OCI-LY1 (cell line): ENCODE measurements at regions not wholly inside any gene's neighbourhood (a gene's known extent, or its start where the extent isn't known, plus 50 kb on each side); places are given as distances from the start of the nearest gene placed in this dataset.

Source experiments
- H2AFZ ChIP-seq: fragments of 200-600 bp; sonication (generic), shearing (Covaris generic); 2 replicates; pipeline ENCODE4 v1.6.0; 2014; ENCODE audit warnings: antibody characterized with exemption, mild to moderate bottlenecking, low read length
- H3F3A ChIP-seq: fragments of 200-600 bp; sonication (generic), shearing (Covaris generic); 2 replicates; pipeline ENCODE4 v1.6.0; 2014; ENCODE audit warnings: mild to moderate bottlenecking, antibody characterized with exemption, low read length, moderate library complexity; ENCODE audit not compliant: insufficient read depth
- H3K27ac ChIP-seq: fragments of 200-600 bp; sonication (generic); 2 replicates; pipeline ENCODE4 v1.5.1; 2014; ENCODE audit warnings: low read length, mixed run types, mild to moderate bottlenecking, low read depth; ENCODE audit not compliant: poor library complexity, severe bottlenecking
- H3K27me3 ChIP-seq: fragments of 200-600 bp; sonication (generic); 2 replicates; pipeline ENCODE4 v1.6.0; 2014; ENCODE audit warnings: antibody characterized with exemption, mild to moderate bottlenecking, low read length, moderate library complexity; ENCODE audit not compliant: insufficient read depth
- H3K36me3 ChIP-seq: fragments of 200-600 bp; sonication (generic); 2 replicates; pipeline ENCODE4 v1.6.1; 2014; ENCODE audit warnings: mild to moderate bottlenecking, antibody characterized with exemption, low read length, moderate library complexity, mixed read lengths; ENCODE audit not compliant: insufficient read depth
- H3K4me1 ChIP-seq: fragments of 200-600 bp; sonication (generic); 2 replicates; pipeline ENCODE4 v1.5.1; 2014; ENCODE audit warnings: mild to moderate bottlenecking, low read length, moderate library complexity; ENCODE audit not compliant: insufficient read depth, severe bottlenecking
- H3K4me2 ChIP-seq: fragments of 200-600 bp; sonication (generic), shearing (Covaris generic); 2 replicates; pipeline ENCODE4 v1.6.1; 2014; ENCODE audit warnings: low read length
- H3K4me3 ChIP-seq: fragments of 200-600 bp; sonication (generic); 2 replicates; pipeline ENCODE4 v1.5.1; 2014; ENCODE audit warnings: low read length, low read depth, mild to moderate bottlenecking, mixed read lengths; ENCODE audit not compliant: poor library complexity, severe bottlenecking
- H3K79me2 ChIP-seq: fragments of 200-600 bp; shearing (Covaris generic); 2 replicates; pipeline ENCODE4 v1.6.1; 2016; ENCODE audit warnings: mixed run types, low read length, mixed read lengths; ENCODE audit not compliant: insufficient read depth
- H3K9ac ChIP-seq: fragments of 200-600 bp; sonication (generic), shearing (Covaris generic); 2 replicates; pipeline ENCODE4 v1.6.1; 2014; ENCODE audit warnings: mild to moderate bottlenecking, low read length, mixed read lengths
- H3K9me2 ChIP-seq: fragments of 200-600 bp; sonication (generic), shearing (Covaris generic); 2 replicates; pipeline ENCODE4 v1.6.1; 2014; ENCODE audit warnings: low read depth, mild to moderate bottlenecking, low read length, mixed read lengths
- H3K9me3 ChIP-seq: fragments of 200-600 bp; shearing (Covaris generic); 2 replicates; pipeline ENCODE4 v1.6.1; 2014; ENCODE audit warnings: low read length, mixed read lengths
- H4K20me1 ChIP-seq: fragments of 200-600 bp; sonication (generic), shearing (Covaris generic); 2 replicates; pipeline ENCODE4 v1.6.0; 2016; ENCODE audit warnings: mild to moderate bottlenecking, low read length; ENCODE audit not compliant: insufficient read depth
- EZH2 ChIP-seq: fragments of 200-600 bp; sonication (generic), shearing (Covaris generic); IDR thresholded peaks from 2 replicates; pipeline ENCODE4 v1.8.0; 2017; ENCODE audit warnings: borderline replicate concordance, mixed run types, mild to moderate bottlenecking, antibody characterized with exemption, low read length, moderate library complexity, mixed read lengths
- TF ChIP-seq, protein P1 (sequence below): fragments of 200-600 bp; sonication (generic), shearing (Covaris generic); IDR thresholded peaks from 2 replicates; pipeline ENCODE4 v1.5.1; 2017; ENCODE audit warnings: mild to moderate bottlenecking, antibody characterized with exemption, low read length, moderate library complexity, mixed read lengths

DNA sequence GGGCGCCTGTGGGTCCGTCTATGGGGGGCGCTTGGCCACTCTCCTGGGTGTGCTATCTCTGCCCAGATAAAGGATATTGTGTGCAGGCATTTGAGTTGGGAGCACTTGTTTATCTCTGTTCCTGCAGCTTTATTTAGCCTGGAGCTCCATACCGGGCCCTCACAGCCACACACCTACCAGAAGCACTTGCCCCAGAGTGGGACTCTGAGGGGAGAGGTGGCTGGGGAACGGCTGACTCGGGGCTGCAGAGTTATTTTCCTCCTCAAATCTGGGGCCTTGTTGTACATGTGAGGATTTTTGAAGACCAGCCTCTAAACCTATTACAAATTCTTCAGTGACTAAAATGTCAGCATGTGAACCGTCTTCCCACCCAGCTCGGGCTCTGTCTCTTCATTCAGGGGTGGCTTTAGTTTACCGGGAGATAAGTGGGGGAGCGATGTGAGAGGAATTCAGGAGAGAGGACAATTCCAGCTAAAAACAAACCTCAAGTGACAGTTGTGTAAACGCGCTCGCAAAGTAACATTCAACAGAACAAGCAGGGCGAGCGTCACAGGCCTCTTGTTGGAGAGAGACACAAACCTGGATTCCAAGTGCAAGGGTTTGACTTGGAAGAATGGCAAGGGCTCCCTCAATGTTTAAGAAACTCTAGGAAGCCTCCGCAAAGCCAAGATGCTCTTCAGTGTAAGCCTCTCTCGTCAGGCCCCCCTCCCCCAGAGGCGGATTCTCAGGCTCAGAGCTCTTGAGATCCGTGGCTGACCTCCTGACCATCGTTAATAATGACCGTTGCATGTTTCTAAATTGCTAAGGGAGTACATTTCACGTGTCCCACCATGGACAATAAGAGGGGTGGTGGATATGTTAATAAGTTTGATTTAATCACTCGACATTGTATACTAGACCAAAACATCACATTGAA lies 548.9 kb downstream of the QKI start:
- no peaks in the 10 kb centered on the region for H3K79me2 ChIP-seq
- H3K9me3 ChIP-seq: no peaks in the 10 kb centered on the region
- H3K4me1 ChIP-seq: no peaks in the 10 kb centered on the region
- no peak for TF ChIP-seq EZH2
- TF ChIP-seq, protein P1, sequence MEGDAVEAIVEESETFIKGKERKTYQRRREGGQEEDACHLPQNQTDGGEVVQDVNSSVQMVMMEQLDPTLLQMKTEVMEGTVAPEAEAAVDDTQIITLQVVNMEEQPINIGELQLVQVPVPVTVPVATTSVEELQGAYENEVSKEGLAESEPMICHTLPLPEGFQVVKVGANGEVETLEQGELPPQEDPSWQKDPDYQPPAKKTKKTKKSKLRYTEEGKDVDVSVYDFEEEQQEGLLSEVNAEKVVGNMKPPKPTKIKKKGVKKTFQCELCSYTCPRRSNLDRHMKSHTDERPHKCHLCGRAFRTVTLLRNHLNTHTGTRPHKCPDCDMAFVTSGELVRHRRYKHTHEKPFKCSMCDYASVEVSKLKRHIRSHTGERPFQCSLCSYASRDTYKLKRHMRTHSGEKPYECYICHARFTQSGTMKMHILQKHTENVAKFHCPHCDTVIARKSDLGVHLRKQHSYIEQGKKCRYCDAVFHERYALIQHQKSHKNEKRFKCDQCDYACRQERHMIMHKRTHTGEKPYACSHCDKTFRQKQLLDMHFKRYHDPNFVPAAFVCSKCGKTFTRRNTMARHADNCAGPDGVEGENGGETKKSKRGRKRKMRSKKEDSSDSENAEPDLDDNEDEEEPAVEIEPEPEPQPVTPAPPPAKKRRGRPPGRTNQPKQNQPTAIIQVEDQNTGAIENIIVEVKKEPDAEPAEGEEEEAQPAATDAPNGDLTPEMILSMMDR: no peak
- H4K20me1 ChIP-seq: no peaks in the 10 kb centered on the region
- H3K36me3 ChIP-seq: no peaks in the 10 kb centered on the region
- H3K9ac ChIP-seq: no peak overlapping the region
- H3K27ac ChIP-seq: no peak overlapping the region
- no peaks in the 10 kb centered on the region for H3K9me2 ChIP-seq
- no peaks in the 10 kb centered on the region for H3F3A ChIP-seq
- no peaks in the 10 kb centered on the region for H3K27me3 ChIP-seq
- no peak overlapping the region for H3K4me3 ChIP-seq
- H2AFZ ChIP-seq: no peak overlapping the region
- no peak overlapping the region for H3K4me2 ChIP-seq

DNA sequence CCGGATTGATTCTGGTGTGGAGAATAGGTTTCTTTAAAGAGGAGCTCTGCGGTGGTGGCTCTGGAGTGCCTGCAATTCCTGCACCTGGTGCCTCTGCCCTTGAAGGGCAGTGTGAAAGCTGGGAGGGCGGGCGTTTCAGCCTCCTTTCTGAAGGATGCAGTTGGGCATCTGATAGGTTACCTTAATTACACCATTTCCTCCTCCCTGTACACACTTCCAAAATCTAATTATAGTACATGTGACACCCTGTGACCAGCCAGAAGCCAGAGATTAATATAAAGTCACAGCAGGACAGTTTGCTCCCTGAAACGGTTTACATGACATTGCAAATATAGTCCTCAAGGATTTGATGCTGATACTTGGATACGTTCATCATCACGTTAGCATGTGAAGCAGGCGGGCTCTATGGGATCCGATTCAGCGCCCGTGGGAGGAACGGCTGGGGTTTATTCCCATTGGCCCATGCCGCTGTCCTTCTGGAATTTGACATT lies 548.2 kb downstream of the QKI start:
- Histone ChIP-seq H3K4me2 (no peak overlapping the region), H3K79me2 (no peaks in the 10 kb centered on the region), H3F3A (no peaks in the 10 kb centered on the region), H3K4me1 (no peaks in the 10 kb centered on the region), H2AFZ (no peak overlapping the region), H3K36me3 (no peaks in the 10 kb centered on the region), H4K20me1 (no peaks in the 10 kb centered on the region), H3K9me2 (no peaks in the 10 kb centered on the region), H3K4me3 (no peak overlapping the region), H3K27ac (no peak overlapping the region), H3K9ac (no peak overlapping the region), H3K27me3 (no peaks in the 10 kb centered on the region), H3K9me3 (no peaks in the 10 kb centered on the region)
- no peak for TF ChIP-seq EZH2
- TF ChIP-seq, protein P1: no peak

DNA sequence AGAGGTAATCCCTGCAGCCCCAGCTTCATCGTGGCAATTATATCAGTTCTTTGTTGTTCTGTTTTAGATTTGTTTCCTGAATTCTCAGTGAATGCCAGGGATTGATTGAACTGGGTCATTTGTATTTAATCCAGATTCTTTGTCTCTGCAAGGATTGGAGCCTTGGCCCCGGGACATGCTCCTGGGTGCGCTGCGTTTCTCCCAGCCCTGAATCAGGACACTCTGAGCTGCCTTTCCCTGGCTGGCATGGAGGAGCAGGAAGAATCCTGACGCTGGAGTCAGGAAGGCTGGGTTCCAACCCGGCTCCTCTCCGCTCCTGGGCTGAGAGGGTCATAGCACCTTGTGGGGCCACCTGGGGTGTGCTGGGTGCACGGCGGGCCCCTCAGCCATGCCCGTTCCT lies 545.6 kb downstream of the QKI start:
- H4K20me1 ChIP-seq: no peaks in the 10 kb centered on the region
- peaks cover 3% of the 10 kb centered on the region for H3K4me1 ChIP-seq
- no peaks in the 10 kb centered on the region for H3K36me3 ChIP-seq
- no peaks in the 10 kb centered on the region for H3K79me2 ChIP-seq
- no peaks in the 10 kb centered on the region for H3K9me3 ChIP-seq
- no peak overlapping the region for H3K4me2 ChIP-seq
- TF ChIP-seq, protein P1: no peak
- TF ChIP-seq EZH2: no peak
- H3K9me2 ChIP-seq: no peaks in the 10 kb centered on the region
- H3K27ac ChIP-seq: no peak overlapping the region
- no peak overlapping the region for H3K9ac ChIP-seq
- no peak overlapping the region for H3K4me3 ChIP-seq
- H2AFZ ChIP-seq: no peak overlapping the region
- no peaks in the 10 kb centered on the region for H3F3A ChIP-seq
- no peaks in the 10 kb centered on the region for H3K27me3 ChIP-seq
